Panc1 (cell line): ENCODE measurements at regions not wholly inside any gene's neighbourhood (a gene's known extent, or its start where the extent isn't known, plus 50 kb on each side); places are given as distances from the start of the nearest gene placed in this dataset.

Experiments used
- ATAC-seq: fragments of 200-7000 bp; cut with Tn5 transposase; 2 replicates; pipeline ENCODE4 v1.9.1; 2020; ENCODE audit warnings: mild to moderate bottlenecking, moderate library complexity
- BruUV-seq: library from RNA; stranded (reverse); fragments of 400-500 nt; replicated peaks from 2 replicates; lab custom pipeline; 2021; lab: Mats Ljungman, UMichigan
- CTCF ChIA-PET: fragments of 300-600 bp; sonication (Branson Sonifier 250); formaldehyde crosslinking; loops from one replicate; lab custom pipeline; 2022; ENCODE audit warnings: antibody characterized with exemption; lab: Charles Lee
- POLR2A ChIA-PET: fragments of 300-600 bp; sonication (Branson Sonifier 250); formaldehyde crosslinking; loops from one replicate; lab custom pipeline; 2022; ENCODE audit warnings: antibody characterized with exemption; lab: Charles Lee
- DNase-seq: peaks from one replicate; pipeline ENCODE4 v3.0.0-alpha.2; 2010; ENCODE audit warnings: low read depth, low spot score
- H3K27ac ChIP-seq: 2 replicates; pipeline ENCODE4 v1.5.1; 2011; ENCODE audit warnings: mild to moderate bottlenecking, low read length, inconsistent platforms
- H3K27me3 ChIP-seq: fragments of 200-500 bp; sonication (Bioruptor generic); 2 replicates; pipeline ENCODE4 v1.6.0; 2014; ENCODE audit warnings: low read length, inconsistent platforms; ENCODE audit not compliant: control insufficient read depth, insufficient read depth
- H3K36me3 ChIP-seq: fragments of 200-500 bp; sonication (Bioruptor generic); 2 replicates; pipeline ENCODE4 v1.5.1; 2014; ENCODE audit warnings: inconsistent platforms, mild to moderate bottlenecking, low read length, moderate library complexity; ENCODE audit not compliant: control insufficient read depth, insufficient read depth
- H3K4me1 ChIP-seq: 2 replicates; pipeline ENCODE4 v1.5.1; 2011; ENCODE audit warnings: inconsistent platforms, mild to moderate bottlenecking, low read length, moderate library complexity; ENCODE audit not compliant: control insufficient read depth, insufficient read depth
- H3K4me3 ChIP-seq, 2 experiments: 2 replicates each; pipeline ENCODE4 v1.5.1; 2011 to 2012; ENCODE audit warnings: low read depth in 2 of 2, low read length in 2 of 2, mild to moderate bottlenecking in 2 of 2, inconsistent platforms in 1 of 2, moderate library complexity in 1 of 2
- H3K9me3 ChIP-seq: fragments of 200-500 bp; sonication (Bioruptor generic); 2 replicates; pipeline ENCODE4 v1.5.1; 2014; ENCODE audit warnings: low read depth, mild to moderate bottlenecking, inconsistent platforms, low read length, moderate library complexity; ENCODE audit not compliant: control insufficient read depth, insufficient read depth
- CTCF ChIP-seq: fragments of 450-650 bp; IDR thresholded peaks from 2 replicates; pipeline ENCODE4 v1.5.1; 2017; ENCODE audit warnings: mild to moderate bottlenecking
- POLR2AphosphoS5 ChIP-seq: IDR thresholded peaks from 2 replicates; pipeline ENCODE4 v1.6.1; 2012; ENCODE audit warnings: mild to moderate bottlenecking, low read depth, low read length, moderate library complexity
- REST ChIP-seq, 2 experiments: IDR thresholded peaks; 2 replicates each; pipeline ENCODE4 v1.6.1; 2011 to 2012; ENCODE audit warnings: low read depth in 2 of 2, control low read depth in 1 of 2, low read length in 1 of 2, mild to moderate bottlenecking in 1 of 2, moderate library complexity in 1 of 2; ENCODE audit not compliant: insufficient read depth in 1 of 2
- SIN3A ChIP-seq: IDR thresholded peaks from 2 replicates; pipeline ENCODE4 v1.6.1; 2012; ENCODE audit warnings: low read depth, mild to moderate bottlenecking, low read length, moderate library complexity, borderline replicate concordance; ENCODE audit not compliant: insufficient read depth
- TCF7L2 ChIP-seq: IDR thresholded peaks from 2 replicates; pipeline ENCODE4 v1.6.1; 2011; ENCODE audit warnings: mild to moderate bottlenecking, low read depth, low read length, inconsistent platforms
- in situ Hi-C: cut with HindIII; loops from 2 replicates; pipeline ENCODE4 v1.10.0; 2016; ENCODE audit warnings: low sequenced_read_pairs, low pct_unique_long_range_greater_than_20kb
- intact Hi-C: fragments of 100-400 bp; cut with micrococcal nuclease; formaldehyde crosslinking; loops from one replicate; pipeline ENCODE4 v1.10.0; 2022; ENCODE audit not compliant: unreplicated experiment

- intact Hi-C loops, result loop anchor here (10.0 kb wide), 1 partner anchor 169 kb away; no protein-coding TSS in a partner anchor
- H3K27ac ChIP-seq, result no peak overlapping the region
- TF ChIP-seq SIN3A (no peak), REST (IDR thresholded peaks at IDR 0.05; ENCODE audit: insufficient read depth in 1 of 2, low read depth in 2 of 2, low read length in 1 of 2) (no peak), TCF7L2 (no peak)
- in situ Hi-C loops, result no loop called here
- no peak for ATAC-seq
- DNase-seq, result no peak
- H3K4me1 ChIP-seq, result no peaks in the 10 kb centered on the region
- H3K4me3 ChIP-seq, result no peak overlapping the region
- peaks cover 14% of the 10 kb centered on the region for H3K27me3 ChIP-seq
- ChIA-PET CTCF (no interaction called here), POLR2A (no interaction called here)
- H3K36me3 ChIP-seq, result no peaks in the 10 kb centered on the region
- no TSS peak for BruUV-seq
- no peaks in the 10 kb centered on the region for H3K9me3 ChIP-seq
Observed at GRCh38 chr18:22343613-22344012, 74.1 kb downstream of the CTAGE1 start.

GRCh38 chr18:22342625-22343024, 75.1 kb downstream of the CTAGE1 start:
- ChIA-PET CTCF (interaction anchor here (0.5 kb wide), 1 partner anchor 91 kb away, joined by 3 read pairs; no protein-coding TSS in a partner anchor), POLR2A (no interaction called here)
- TF ChIP-seq REST (IDR thresholded peaks at IDR 0.05; ENCODE audit: insufficient read depth in 1 of 2, low read depth in 2 of 2, low read length in 1 of 2) (no peak), POLR2AphosphoS5 (no peak), TCF7L2 (no peak), CTCF (no peak), SIN3A (no peak)
- no peak for ATAC-seq
- intact Hi-C loops, result loop anchor here (10.0 kb wide), 1 partner anchor 168 kb away; no protein-coding TSS in a partner anchor
- Histone ChIP-seq H3K27ac (no peak overlapping the region), H3K4me3 (no peak overlapping the region), H3K27me3 (peaks cover 8% of the 10 kb centered on the region), H3K9me3 (no peaks in the 10 kb centered on the region), H3K4me1 (no peaks in the 10 kb centered on the region), H3K36me3 (no peaks in the 10 kb centered on the region)
- in situ Hi-C loops, result no loop called here
- DNase-seq, result no peak
- BruUV-seq, result no TSS peak
